Neuronal stem cell (in vitro differentiated cells): ENCODE measurements at regions not wholly inside any gene's neighbourhood (a gene's known extent, or its start where the extent isn't known, plus 50 kb on each side); places are given as distances from the start of the nearest gene placed in this dataset.

Experiments used
- DNase-seq: peaks from one replicate; pipeline ENCODE4 v3.0.0-alpha.2; 2013; ENCODE audit warnings: low spot score
- H2AFZ ChIP-seq: one replicate; pipeline ENCODE4 v1.6.1; 2013; ENCODE audit warnings: mild to moderate bottlenecking, low read length, inconsistent platforms
- H2AK5ac ChIP-seq: 2 replicates; pipeline ENCODE4 v1.6.1; 2013; ENCODE audit warnings: low read depth, mild to moderate bottlenecking, inconsistent platforms, low read length, moderate library complexity, mixed read lengths
- H2BK120ac ChIP-seq: 2 replicates; pipeline ENCODE4 v1.6.1; 2013; ENCODE audit warnings: low read depth, mild to moderate bottlenecking, inconsistent platforms, low read length, moderate library complexity, mixed read lengths
- H2BK12ac ChIP-seq: one replicate; pipeline ENCODE4 v1.6.1; 2013; ENCODE audit warnings: low read length, inconsistent platforms
- H2BK15ac ChIP-seq: 2 replicates; pipeline ENCODE4 v1.6.1; 2013; ENCODE audit warnings: mild to moderate bottlenecking, low read length, inconsistent platforms, mixed read lengths
- H2BK5ac ChIP-seq: one replicate; pipeline ENCODE4 v1.6.1; 2013; ENCODE audit warnings: inconsistent platforms, mild to moderate bottlenecking, low read length, moderate library complexity
- H3K14ac ChIP-seq: one replicate; pipeline ENCODE4 v1.6.1; 2013; ENCODE audit warnings: low read length, inconsistent platforms
- H3K18ac ChIP-seq: 2 replicates; pipeline ENCODE4 v1.6.1; 2013; ENCODE audit warnings: low read length, inconsistent platforms
- H3K23ac ChIP-seq: 2 replicates; pipeline ENCODE4 v1.6.1; 2013; ENCODE audit warnings: low read depth, mild to moderate bottlenecking, mixed read lengths, low read length, inconsistent platforms; ENCODE audit not compliant: poor library complexity
- H3K27ac ChIP-seq: replicated peaks from 3 replicates; pipeline ENCODE4 v1.5.1; 2013; ENCODE audit warnings: low read length, inconsistent platforms
- H3K27me3 ChIP-seq, 3 experiments: 2 replicates each; pipeline ENCODE4 v1.6.1; 2013; ENCODE audit warnings: low read length in 3 of 3, mild to moderate bottlenecking in 2 of 3, inconsistent platforms in 1 of 3, low read depth in 1 of 3, mixed read lengths in 1 of 3, moderate library complexity in 1 of 3; ENCODE audit not compliant: control insufficient read depth in 3 of 3, insufficient read depth in 3 of 3
- H3K36me3 ChIP-seq, 2 donors: replicated peaks in 1 of 2; 2 replicates each; pipeline ENCODE4 v1.6.1; 2013; ENCODE audit warnings: low read length in 2 of 2; ENCODE audit not compliant: control insufficient read depth in 2 of 2, insufficient read depth in 2 of 2
- H3K4ac ChIP-seq: 2 replicates; pipeline ENCODE4 v1.6.1; 2013; ENCODE audit warnings: inconsistent platforms, mild to moderate bottlenecking, low read length, moderate library complexity
- H3K4me1 ChIP-seq, 2 donors: 1 replicate in 1 of 2; 2 replicates in 1 of 2; pipeline ENCODE4 v1.6.1; 2013; ENCODE audit warnings: low read length in 2 of 2, low read depth in 1 of 2; ENCODE audit not compliant: control insufficient read depth in 2 of 2, insufficient read depth in 1 of 2
- H3K4me2 ChIP-seq: one replicate; pipeline ENCODE4 v1.6.1; 2013; ENCODE audit warnings: mild to moderate bottlenecking, low read length, inconsistent platforms; ENCODE audit not compliant: insufficient read depth, poor library complexity, severe bottlenecking
- H3K4me3 ChIP-seq, 2 donors: 2 replicates each; pipeline ENCODE4 v1.5.1; 2013; ENCODE audit warnings: low read length in 2 of 2, mild to moderate bottlenecking in 2 of 2, inconsistent platforms in 1 of 2, moderate library complexity in 1 of 2
- H3K79me1 ChIP-seq: one replicate; pipeline ENCODE4 v1.6.1; 2013; ENCODE audit warnings: low read depth, mild to moderate bottlenecking, inconsistent platforms, low read length, moderate library complexity
- H3K9ac ChIP-seq: one replicate; pipeline ENCODE4 v1.6.1; 2013; ENCODE audit warnings: mild to moderate bottlenecking, low read depth, low read length, inconsistent platforms; ENCODE audit not compliant: poor library complexity
- H3K9me3 ChIP-seq, 2 donors: replicated peaks in 1 of 2; 2 replicates each; pipeline versions ENCODE3 to v1.6.1; 2013; ENCODE audit warnings: low read length in 2 of 2, mild to moderate bottlenecking in 2 of 2, inconsistent platforms in 1 of 2, low read depth in 1 of 2, mixed read lengths in 1 of 2, moderate library complexity in 1 of 2; ENCODE audit not compliant: control insufficient read depth in 2 of 2, insufficient read depth in 1 of 2
- H4K8ac ChIP-seq: one replicate; pipeline ENCODE4 v1.6.1; 2013; ENCODE audit warnings: low read depth, mild to moderate bottlenecking, inconsistent platforms, low read length, moderate library complexity
- H4K91ac ChIP-seq: one replicate; pipeline ENCODE4 v1.6.1; 2013; ENCODE audit warnings: low read length, low read depth, mild to moderate bottlenecking, inconsistent platforms; ENCODE audit not compliant: poor library complexity
- WGBS, 2 donors: extraction: QIAGEN DNeasy Blood & Tissue Kit; methylation state at CpG; one replicate each; pipeline ENCODE4 v1.1.7; 2013; ENCODE audit warnings: missing lambda C conversion rate in 2 of 2, mixed read lengths in 1 of 2; ENCODE audit not compliant: insufficient read length in 2 of 2, insufficient replicate concordance in 1 of 2; ENCODE audit errors: extremely low coverage in 2 of 2; 5-methylcytosine and 5-hydroxymethylcytosine counted together

GRCh38 chr2:167869200-167869599 is 378.2 kb downstream of the STK39 start:
- H4K8ac ChIP-seq: no peak overlapping the region

DNA sequence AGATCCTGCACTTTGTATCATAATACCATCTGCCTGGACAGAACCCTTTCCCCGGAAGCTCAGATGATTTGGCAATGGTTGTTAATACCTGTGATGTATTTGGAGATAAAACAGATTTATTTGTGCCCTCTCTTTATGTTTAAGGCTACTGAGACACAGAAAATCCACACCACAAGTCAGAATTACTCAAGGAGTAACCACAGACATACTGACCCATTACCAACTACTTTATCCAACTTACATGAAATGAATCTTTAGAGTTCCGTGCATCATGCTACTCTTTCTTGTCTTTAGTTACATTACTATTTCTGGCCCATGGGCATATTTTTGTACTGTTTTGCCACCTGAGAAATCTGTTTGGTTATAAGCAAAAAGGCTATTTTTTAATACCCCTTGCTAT is 384.0 kb downstream of the STK39 start:
- Histone ChIP-seq H3K4me2 (no peak overlapping the region), H3K27ac (no peak overlapping the region), H3K18ac (no peak overlapping the region)

More at GRCh38 chr2:167869200-167869599, 378.2 kb downstream of the STK39 start:
- no peak for DNase-seq
- H3K27me3 ChIP-seq: no peaks in the 10 kb centered on the region
- no peak overlapping the region for H2BK12ac ChIP-seq
- no peak overlapping the region for H2BK15ac ChIP-seq
- peaks cover 3 to 5% of the 10 kb centered on the region in 2 donors for H3K36me3 ChIP-seq
- H3K14ac ChIP-seq: no peak overlapping the region
- H2BK120ac ChIP-seq: no peak overlapping the region
- no peak overlapping the region for H4K91ac ChIP-seq
- H3K23ac ChIP-seq: no peak overlapping the region
- WGBS, 2 donors: no CpG with 5 or more reads among the region's 6 CpGs
- H3K4me3 ChIP-seq: no peak overlapping the region
- H3K9me3 ChIP-seq: no peaks in the 10 kb centered on the region
- H3K9ac ChIP-seq: no peak overlapping the region
- no peak overlapping the region for H2AK5ac ChIP-seq
- H3K27ac ChIP-seq: no peak overlapping the region
- H3K79me1 ChIP-seq: no peaks in the 10 kb centered on the region
- no peaks in the 10 kb centered on the region for H3K4me1 ChIP-seq
- no peak overlapping the region for H3K4ac ChIP-seq
- no peak overlapping the region for H3K18ac ChIP-seq
- no peak overlapping the region for H2BK5ac ChIP-seq
- no peak overlapping the region for H2AFZ ChIP-seq
- H3K4me2 ChIP-seq: no peak overlapping the region

DNA sequence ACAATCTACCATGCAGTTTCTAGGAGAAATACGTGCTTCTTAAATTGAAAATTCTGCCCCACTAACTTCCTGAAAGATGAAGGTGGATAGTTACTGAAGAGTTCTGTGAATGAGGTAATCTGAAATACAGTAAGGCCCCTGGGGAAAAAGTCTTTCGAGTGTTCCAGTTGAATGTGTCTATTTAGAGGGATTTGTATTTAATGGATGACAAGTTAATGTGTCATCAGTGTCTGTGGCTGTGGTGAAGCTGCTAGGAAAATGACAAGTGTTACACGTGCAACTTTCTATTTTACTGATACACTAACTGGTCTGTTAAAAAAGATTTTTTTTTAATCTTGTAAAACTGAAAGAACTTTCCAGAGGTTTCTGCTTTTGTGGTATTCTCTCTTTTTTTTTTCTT is 384.6 kb downstream of the STK39 start:
- Histone ChIP-seq H3K4me3 (no peak overlapping the region), H3K4me1 (no peaks in the 10 kb centered on the region), H3K14ac (no peak overlapping the region), H3K9me3 (peaks cover 0 to 3% of the 10 kb centered on the region in 2 donors), H2BK120ac (no peak overlapping the region), H3K4ac (no peak overlapping the region), H2AFZ (no peak overlapping the region), H3K27ac (no peak overlapping the region), H3K18ac (no peak overlapping the region), H2BK5ac (no peak overlapping the region), H3K79me1 (no peaks in the 10 kb centered on the region), H3K36me3 (peaks cover 0 to 2% of the 10 kb centered on the region in 2 donors), H2AK5ac (no peak overlapping the region), H4K8ac (no peak overlapping the region), H2BK12ac (no peak overlapping the region), H4K91ac (no peak overlapping the region), H3K4me2 (no peak overlapping the region), H3K27me3 (no peaks in the 10 kb centered on the region), H3K23ac (no peak overlapping the region), H3K9ac (no peak overlapping the region), H2BK15ac (no peak overlapping the region)
- no peak for DNase-seq
- WGBS, 2 donors: no CpG with 5 or more reads among the region's 3 CpGs

More for the DNA sequence above, 384.0 kb downstream of the STK39 start:
- no peak overlapping the region for H2BK12ac ChIP-seq
- H3K9me3 ChIP-seq: peaks cover 0 to 3% of the 10 kb centered on the region in 2 donors
- H3K4me1 ChIP-seq: no peaks in the 10 kb centered on the region
- WGBS, 2 donors: no CpG with 5 or more reads among the region's 2 CpGs
- DNase-seq: no peak
- no peak overlapping the region for H3K4ac ChIP-seq
- H3K9ac ChIP-seq: no peak overlapping the region
- no peak overlapping the region for H2BK5ac ChIP-seq
- H2BK120ac ChIP-seq: no peak overlapping the region
- H3K27me3 ChIP-seq: no peaks in the 10 kb centered on the region
- H4K91ac ChIP-seq: no peak overlapping the region
- no peak overlapping the region for H3K4me3 ChIP-seq
- H3K14ac ChIP-seq: no peak overlapping the region
- H2AK5ac ChIP-seq: no peak overlapping the region
- H4K8ac ChIP-seq: no peak overlapping the region
- H3K36me3 ChIP-seq: peaks cover 0 to 2% of the 10 kb centered on the region in 2 donors
- H3K23ac ChIP-seq: no peak overlapping the region
- H2AFZ ChIP-seq: no peak overlapping the region
- no peaks in the 10 kb centered on the region for H3K79me1 ChIP-seq
- no peak overlapping the region for H2BK15ac ChIP-seq

- no peak overlapping the region for H2AFZ ChIP-seq
- H2BK12ac ChIP-seq: no peak overlapping the region
- H3K9ac ChIP-seq: no peak overlapping the region
- H4K91ac ChIP-seq: no peak overlapping the region
- H2BK120ac ChIP-seq: no peak overlapping the region
- peaks cover 0 to 2% of the 10 kb centered on the region in 2 donors for H3K36me3 ChIP-seq
- DNase-seq: no peak
- H2BK15ac ChIP-seq: no peak overlapping the region
- H3K23ac ChIP-seq: no peak overlapping the region
- H3K4ac ChIP-seq: no peak overlapping the region
- H3K4me2 ChIP-seq: no peak overlapping the region
- no peak overlapping the region for H2BK5ac ChIP-seq
- peaks cover 0 to 3% of the 10 kb centered on the region in 2 donors for H3K9me3 ChIP-seq
- WGBS, 2 donors: no CpG with 5 or more reads among the region's 4 CpGs
- no peaks in the 10 kb centered on the region for H3K27me3 ChIP-seq
- no peak overlapping the region for H2AK5ac ChIP-seq
- H3K79me1 ChIP-seq: no peaks in the 10 kb centered on the region
- H3K4me3 ChIP-seq: no peak overlapping the region
- H3K4me1 ChIP-seq: no peaks in the 10 kb centered on the region
- no peak overlapping the region for H3K18ac ChIP-seq
- H3K14ac ChIP-seq: no peak overlapping the region
- no peak overlapping the region for H4K8ac ChIP-seq
- H3K27ac ChIP-seq: no peak overlapping the region
These were observed 385.1 kb downstream of the STK39 start for GRCh38 chr2:167862296-167862695.
